Stimulated activated CD4-positive, alpha-beta T cell treated with anti-CD3 and anti-CD28 coated beads, Interleukin-12 subunit alpha, Interleukin-12 subunit beta, amount 100 ng/mL, for 4 hours (primary cell): ENCODE measurements at regions not wholly inside any gene's neighbourhood (a gene's known extent, or its start where the extent isn't known, plus 50 kb on each side); places are given as distances from the start of the nearest gene placed in this dataset.
"Not testable (repeated sequence)": the region's sequence is repeated elsewhere in the genome, so short reads cannot be mapped to it uniquely, and the experiment has no call there.

Experiments used
- DNase-seq: peaks from one replicate; pipeline ENCODE4 v3.0.0-alpha.2; 2020

DNA sequence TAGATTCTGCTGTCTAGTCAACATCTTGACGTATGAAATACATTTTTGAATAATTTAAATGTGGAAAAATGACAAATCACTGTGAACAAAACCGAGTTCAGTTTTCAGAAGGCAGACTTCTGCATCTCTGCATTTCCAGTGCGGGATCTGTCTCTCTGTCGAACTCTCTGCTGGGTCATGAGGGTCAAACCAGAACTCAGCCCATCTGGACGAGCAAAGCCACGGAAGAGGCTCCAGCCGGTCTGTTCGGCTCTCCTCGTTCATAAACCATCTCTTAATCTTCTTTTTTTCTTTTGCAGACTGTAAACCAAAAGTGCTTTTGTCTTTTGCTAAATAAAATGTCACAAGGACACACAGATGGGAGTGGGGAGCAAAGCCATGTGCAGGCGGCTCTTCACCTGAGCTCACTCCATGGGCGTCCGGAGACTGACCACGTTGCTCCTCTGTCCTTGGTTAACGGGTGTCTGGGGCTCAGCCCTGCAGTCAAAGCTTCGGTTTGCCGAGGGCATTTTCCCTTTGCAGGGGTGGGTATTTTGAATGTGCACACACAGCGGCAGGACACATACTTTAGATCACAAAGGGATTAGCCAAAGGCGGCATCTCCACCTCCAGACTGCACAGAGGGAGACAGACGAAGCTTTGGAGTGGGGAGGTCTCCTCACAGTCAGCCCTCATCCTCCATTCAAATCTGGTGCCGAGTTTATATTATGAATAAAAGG lies 737.9 kb upstream of the SALL3 start:
- DNase-seq, result no peak

DNA sequence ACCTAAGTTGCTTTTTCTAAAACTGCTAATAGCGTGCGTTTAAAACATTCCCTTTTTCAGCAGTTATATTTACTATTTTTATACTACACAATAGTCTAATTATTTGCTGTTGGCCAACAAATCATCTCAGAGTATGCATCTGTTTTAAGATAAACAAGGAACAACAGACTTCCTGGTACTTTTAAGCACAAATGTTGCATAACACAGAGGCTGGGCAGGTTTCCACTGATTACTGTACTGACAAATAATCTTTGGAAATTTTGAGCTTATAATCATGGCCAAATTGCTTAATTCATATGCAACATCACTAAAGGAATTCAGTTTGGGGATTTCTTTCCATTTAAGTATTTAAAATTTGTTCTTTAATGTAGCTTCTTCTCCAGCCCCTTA lies 737.4 kb upstream of the SALL3 start:
- DNase-seq, result no peak

DNA sequence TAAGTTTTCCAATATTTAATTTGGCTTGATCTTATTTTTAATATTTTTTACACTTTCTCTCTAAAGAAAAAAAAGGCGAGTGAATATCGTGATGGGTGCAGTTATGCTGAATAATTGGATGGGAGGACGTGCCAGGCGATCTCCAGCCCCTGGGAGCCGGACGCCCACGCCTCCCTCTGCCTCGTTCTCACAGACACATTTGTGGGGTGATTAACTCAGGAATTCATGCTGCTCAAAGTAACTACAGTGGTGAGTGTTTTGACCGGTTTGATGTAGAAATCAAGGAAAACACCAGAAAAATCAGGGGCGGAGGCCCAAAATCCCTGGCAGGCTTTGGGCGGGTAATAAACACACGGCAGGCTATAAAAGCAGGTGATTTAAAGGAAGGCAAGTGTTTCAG lies 736.8 kb upstream of the SALL3 start:
- no peak for DNase-seq

DNA sequence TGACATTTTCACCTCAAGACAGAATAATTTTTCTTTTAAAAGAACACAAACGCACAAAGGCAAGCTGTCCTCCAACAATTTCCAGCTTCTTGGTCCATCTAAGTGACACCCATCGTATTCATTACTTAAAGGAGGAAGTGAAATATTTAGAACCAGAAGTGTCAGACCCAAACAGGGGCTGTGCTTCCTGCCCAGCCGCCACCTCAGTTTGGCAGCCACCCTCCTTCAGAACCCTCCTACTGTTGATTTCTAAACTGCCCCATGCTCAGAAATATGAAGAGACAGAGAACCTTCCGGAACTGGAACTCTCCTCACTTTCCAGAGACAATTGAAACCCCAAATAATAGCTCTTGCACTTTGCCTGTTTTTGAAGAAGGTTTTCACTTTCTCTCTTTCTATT lies 734.8 kb upstream of the SALL3 start:
- DNase-seq, result no peak

DNA sequence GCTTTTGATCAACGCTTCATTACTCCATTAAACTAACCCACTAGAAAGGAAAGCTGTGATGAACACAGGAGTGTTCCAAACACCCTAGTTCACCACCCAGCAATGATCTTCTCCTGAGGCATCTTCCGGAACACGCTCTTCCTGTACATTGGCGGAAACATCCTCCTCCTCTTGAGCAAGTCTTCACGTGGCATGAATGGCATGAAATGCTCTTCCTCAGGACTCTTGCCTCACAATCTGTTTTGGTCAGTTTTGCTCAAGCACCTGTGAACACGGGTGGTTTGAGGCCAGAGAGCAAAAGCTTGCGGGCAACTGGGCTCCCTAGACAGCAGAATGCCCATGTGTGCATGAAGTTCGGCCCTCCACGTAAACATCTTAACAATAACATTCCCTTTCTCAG lies 734.2 kb upstream of the SALL3 start:
- DNase-seq, result no peak

DNA sequence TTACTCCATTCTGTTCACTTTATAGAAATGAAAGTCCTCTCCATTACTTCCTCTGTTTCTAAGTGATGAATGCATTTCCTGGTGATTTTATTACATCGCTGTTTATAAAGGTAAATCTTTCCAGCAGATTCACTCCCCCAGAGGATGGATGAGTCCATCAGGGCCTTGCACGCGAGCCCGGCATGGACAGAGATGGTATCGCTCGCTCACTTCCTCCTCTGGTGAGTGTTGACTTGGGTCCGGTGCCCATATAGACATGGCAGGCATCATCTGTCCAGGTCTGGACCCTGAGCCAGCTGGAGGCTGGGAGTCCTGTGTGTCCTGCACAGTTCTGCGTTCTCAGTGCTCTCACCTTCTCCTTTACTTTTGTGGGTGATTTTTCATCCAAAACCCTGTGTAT lies 733.6 kb upstream of the SALL3 start:
- DNase-seq, result no peak

DNA sequence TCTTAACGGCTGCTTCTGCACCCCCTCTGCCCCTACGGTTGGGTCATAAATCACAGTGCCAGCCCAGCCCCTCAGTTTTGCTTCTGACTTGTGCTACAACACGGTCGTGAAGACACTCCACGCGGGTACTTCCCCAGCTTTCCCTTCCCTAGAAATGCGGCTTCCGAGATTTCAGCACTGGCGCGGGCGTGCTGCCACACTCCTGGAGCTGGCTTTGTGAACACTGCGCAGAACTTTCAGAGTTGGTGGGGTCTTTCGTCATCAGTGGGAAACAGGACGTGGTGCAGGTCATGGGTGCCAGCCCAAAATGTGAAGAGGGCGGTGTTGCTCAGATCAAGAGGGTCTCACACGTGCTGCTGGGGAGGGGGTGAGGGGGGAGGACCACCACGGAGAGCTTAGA lies 733.0 kb upstream of the SALL3 start:
- no peak for DNase-seq

DNA sequence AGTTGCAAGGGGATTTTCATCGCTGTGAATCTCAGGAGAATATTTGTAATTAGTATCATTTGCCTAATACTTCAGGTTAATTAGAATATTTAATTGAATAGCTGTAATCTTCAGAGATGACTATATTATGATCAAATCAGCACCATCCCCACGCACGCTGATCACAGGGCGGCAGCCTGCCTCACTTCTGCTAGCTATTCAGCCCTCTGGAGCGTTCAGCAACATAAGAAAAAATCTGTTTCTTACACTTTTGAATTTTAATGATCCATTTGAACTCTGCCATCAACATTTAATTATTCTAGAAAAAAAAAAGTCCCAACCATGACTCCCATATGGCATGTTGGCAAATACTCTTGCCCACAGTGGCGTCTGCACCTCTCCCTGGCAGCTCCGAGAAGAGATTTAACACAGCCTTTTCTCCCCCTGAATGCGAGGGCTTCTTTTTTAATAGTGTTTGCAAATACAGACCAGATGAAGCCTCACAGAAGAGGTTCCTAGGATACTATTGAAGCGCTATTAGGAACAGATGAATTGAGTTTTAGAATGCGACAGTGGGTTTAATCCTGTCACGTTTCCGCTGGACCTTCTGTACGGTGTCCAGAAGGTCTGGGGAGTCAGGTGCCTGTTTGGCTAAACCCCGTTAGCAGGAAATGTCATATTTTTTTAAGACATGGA lies 731.9 kb upstream of the SALL3 start:
- DNase-seq, result no peak

DNA sequence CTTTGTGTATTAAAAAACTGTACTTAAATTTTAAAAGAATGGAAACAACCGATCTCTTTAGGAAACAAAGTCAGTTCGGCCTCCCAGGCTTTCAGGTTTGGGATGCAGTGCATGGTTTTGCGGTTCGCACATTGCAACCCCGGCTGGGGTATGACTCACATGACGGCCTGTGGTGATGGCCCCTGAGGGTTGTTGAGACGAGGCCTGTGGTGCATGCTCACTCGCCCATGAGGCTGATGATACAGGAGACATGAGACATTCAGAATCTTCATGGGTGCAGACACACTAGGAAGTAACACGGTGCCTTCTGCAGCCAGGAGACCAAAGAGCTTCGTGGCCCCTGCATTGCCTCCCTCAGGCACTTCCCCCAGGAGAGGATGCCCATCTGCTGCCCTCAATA lies 724.6 kb upstream of the SALL3 start:
- no peak for DNase-seq

DNA sequence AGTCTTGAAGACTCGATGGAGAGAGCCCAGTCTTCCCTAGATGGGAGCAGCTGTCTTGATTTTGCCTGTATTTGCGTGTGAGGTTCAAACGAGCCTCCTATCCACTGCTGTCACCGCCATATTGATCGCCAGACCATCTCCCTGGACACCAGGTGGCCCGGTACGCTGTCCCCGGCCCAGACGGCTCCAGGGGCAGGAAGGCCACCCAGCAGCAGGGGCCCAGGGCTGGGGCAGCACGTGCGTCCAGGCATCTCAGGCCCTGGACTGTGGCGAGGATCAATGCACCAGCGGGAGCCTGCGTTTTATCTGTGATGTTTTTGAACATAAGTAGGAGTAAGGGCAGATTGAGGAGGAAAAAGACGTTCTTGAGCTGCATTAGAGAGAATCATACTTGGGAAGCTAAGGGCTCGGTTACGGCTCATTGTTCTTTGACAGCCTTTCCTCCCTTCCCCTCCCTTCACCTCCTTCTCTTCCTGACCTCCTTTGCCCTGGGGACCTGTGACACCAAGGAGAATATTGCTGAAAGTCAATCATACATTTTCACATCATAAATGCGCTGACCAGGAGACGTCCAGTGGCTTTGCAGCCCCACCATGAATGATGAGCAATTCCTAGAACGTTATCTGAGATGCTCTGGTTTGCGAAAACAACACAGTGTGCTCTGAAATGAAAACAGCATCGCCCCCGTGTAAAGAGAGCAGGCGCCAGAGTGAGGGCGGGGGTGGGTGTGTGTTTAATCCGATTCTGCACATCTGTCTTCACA lies 711.2 kb upstream of the SALL3 start:
- DNase-seq, result no peak

DNA sequence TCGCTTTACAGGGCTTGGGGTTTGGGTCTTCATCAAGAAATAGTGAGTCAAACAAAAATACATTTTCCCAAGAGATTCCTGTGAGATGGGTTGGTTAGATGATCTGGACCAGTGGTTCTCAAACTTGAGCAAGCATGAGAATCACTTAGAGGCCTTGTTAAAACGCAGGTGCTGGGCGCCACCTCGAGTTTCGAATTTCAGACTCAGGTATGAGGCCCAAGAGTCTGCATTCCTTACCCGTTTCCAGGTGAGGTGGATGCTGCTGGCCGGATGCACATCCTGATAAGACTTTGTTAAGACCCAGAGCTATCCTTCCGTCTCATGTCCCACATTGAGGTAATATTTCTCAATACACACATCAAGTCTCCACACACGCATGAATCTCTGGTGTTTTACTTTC lies 707.8 kb upstream of the SALL3 start:
- no peak for DNase-seq

DNA sequence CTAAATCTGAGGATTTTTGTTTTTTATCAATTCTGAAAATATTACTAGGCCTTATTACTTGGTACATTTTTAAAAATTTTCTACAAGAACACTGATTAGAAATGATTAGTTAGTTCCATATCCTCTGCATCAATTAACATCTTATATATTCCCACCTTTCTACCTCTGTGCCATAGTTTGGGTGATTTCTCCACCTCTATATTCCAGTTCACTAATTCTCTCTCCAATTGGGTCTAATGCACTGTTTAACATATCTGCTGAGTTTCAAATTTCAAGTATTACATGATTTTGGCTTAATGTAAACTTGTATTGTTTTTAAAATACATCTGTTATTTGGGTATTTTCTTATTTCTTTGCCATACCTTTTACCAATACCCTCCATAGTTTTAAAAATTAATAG lies 705.7 kb upstream of the SALL3 start:
- DNase-seq, result no peak

DNA sequence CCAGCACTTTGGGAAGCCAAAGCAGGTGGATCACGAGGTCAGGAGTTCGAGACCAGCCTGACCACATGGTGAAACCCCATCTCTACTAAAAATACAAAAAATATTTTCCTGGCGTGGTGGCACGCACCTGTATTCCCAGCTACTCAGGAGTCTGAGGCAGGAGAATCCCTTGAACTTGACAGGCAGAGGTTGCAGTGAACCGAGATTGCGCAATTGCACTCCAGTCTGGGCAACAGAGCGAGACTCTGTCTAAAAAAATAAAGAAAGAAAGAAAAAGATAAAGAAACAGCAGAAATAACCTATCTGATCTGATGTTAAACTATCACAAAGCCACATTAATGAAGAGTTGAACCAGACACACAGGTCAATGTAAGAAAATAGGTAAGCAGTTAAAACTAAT lies 696.2 kb upstream of the SALL3 start:
- DNase-seq, result not testable (repeated sequence)

DNA sequence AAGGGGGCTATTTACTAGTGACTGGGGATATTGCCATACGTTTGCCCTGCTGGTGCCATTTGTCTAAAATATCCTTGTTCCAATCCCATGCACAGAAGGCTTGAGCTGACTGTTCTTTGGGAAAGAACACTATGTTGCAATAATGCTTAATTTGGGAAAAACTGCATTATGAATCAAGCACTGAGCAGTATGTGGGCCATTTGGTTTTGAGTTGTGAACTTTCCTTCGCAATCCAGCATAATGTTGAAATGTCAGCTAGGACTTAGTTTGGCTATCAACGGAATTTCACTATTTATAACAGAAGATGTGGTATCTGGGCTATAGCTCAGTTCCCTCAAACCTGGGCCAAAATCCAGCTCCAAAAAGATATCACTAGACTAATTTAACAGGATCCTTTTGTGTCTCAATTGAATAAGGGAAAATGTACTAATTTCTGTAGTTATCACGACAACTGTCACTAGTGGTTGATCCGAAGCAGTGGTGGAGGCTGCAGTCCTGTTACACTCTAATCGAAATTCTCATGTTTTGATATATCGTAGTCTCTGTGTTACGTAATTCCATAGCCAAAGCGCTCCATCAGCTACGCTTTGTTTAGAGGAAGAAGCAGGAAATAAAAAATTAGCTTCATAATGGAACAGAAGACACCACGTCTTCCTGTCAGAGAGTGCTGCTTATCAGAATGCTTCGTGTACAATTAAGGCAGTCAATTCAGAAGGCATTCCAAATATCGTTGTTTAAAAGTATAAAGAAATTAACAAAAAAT lies 686.8 kb upstream of the SALL3 start:
- DNase-seq, result no peak

DNA sequence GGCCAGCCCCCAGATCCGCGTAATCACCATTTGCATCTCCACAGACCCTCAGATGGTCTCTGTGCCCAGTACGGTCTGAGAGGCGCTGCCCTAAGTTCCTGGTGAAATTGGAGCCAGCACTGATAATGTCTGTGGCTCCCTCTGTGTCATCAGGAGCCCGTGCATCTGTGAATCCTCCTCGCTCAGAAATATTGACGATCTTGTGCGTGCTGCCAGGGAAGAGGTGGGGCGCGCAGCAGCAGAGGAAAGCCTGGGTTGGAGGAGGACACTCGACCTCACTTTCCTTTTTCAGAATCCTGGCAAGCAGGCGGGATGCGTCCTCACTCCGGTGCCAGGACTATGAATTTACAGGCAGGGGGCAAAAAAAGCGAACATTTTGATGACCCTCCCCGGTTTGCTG lies 686.1 kb upstream of the SALL3 start:
- no peak for DNase-seq

DNA sequence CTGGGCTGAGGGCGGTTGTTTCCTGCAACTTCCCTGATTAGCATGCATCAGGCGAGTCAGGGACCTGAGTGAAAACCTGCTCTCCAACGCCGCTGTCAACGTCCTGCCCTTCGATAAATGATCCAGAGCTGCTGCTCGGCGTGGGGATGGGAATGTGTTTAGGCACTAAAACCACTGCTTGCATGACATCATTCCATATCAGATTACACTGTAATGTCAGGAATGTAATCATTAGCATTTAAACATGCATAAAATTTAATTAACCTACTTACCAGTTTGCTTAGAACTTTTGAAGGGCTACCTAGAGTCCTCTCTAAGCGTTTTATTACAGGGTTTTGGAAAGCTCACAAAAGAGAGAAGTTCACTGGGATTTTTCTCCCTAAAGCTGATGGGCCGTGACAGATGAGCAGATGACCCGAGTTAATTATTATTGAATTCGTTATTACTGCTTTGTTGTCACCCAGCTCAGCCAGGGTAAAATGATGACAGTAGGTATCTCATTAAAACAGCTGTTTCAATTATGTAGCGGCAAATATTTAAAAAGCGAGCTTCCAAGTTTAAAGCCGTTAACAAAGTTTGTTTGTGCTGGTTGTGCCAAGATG lies 685.6 kb upstream of the SALL3 start:
- DNase-seq, result no peak

DNA sequence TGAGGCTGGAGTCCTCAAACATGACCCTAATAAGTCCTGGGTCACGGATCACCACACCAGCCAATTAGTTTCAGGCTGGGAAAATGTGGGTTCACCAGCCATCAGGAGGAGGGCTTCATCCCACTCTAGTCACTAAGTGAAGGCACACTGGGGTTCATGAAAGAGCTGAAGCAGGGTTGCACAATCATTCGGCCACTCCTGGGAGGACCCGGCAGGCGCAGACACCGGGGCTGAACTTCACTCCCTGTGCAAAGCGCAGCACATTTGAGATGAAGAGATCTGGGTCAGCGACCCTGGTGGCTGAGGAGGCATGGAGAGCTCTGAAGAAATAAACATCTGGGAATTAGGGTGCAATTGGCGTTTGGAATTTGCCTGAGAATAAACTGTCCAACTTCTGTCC lies 684.4 kb upstream of the SALL3 start:
- no peak for DNase-seq

DNA sequence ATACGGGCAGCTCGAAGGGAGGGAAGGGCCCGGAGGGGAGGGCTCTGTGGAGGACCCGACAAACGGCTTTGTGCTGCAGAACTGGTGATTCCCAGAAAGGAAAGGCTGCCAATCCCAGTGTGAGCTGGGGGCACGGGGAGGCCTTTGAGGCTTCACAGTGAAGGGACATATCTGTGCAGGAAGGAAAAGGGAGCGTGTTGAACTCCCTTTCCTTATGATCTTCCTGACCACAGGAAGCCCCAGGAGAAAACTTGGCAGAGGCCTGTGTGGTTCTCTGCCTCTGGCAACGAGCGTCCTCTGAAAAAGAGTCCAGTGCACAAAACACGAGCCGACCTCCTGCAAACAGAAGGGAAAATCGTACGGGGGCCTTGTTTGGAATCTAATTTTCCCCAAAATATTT lies 683.5 kb upstream of the SALL3 start:
- DNase-seq, result no peak

DNA sequence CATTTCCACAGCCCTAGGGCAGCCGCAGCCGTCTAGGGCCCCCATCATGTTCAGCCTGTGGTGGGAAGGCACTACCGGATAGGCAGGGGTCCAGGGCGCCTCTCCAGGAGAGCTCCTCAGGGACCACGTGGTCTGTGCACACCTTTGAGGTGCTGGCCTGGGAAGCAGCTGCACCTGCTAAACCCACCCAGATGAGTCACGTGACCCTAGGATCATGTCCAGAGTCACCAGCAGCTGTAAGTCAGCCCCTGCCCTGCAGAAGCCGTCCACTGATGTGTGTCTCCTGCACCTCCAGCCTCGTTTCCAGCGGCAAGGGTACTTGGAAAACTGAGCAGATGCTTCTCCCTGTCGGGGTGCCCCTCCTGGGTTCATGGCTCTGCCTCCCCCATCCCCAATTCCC lies 682.6 kb upstream of the SALL3 start:
- no peak for DNase-seq

DNA sequence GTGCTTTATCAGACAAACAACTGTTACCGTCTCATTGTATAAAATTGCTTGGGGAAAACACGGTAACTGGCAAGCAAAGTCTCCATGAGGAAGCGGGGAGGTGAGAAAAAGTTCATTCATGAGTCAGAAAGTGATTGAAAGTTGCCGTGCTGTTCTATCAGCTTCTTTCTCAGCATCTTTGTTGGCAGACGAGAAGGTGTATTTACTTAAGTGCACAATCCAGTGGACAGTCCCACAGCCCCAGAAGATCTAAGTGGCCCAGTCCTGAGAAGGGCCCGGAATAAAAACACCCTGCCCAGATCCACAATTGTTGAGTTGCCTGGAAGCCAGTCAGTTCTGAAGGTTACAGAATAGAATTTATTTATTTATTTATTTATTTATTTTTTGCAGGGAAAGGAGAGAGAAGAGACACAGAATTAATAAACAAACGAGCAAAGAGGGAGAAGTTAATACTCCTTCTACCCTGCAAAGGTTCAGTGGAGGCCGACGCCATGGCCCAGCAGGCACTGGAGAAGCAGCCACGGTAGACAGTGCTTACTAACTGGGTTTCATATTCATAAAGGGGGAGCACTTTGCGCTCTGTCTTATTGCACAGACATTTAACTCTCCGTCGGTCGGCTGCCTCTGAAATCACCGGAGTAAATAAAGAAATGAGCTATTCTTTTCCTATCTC lies 676.0 kb upstream of the SALL3 start:
- DNase-seq, result no peak

DNA sequence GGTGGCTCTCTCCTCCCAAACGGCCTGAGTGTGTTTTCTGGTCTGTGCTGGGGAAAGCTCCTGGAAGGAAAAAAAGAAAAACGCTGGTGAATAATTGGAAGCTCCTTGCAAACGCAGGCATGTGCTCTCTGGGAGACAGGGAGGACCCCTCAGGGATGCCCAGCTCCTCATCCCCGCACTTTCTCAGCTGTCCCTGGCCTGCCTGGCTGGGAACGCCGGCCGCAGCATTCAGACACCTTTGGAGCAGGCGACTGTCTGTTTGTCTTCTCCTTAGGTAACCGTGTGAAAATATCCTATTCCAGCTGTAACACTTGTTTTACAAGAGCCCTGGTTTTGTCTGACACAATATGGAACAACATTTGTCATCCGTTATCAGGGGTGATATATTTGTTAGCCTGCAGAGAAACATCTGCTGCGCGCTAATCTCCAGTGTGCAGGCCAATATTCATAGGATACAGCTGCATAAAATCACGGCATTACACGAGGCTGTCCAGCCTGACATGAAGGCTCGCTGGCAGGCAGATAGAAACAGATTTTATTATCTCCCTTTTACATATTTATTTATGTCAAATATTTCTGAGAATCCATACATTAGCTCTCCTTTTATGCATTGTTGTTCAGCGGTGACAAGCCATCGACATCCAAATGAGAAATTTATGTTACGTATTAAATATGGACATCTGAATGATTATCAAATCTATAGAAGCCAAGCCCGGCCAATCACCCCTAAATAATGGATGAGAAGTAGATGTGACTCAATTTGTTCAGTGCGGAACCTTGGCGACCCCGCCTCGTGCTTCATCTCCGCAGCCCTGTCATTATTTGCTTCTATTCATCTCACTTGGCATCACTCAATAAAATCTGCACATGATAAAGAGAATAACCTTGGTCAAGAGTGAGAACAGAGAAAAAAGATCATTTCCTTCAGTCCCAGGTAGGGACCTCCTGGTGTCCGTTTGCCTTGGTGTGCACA lies 675.1 kb upstream of the SALL3 start:
- DNase-seq, result no peak
